Prostate gland (tissue), 2 donors: ENCODE measurements at regions not wholly inside any gene's neighbourhood (a gene's known extent, or its start where the extent isn't known, plus 50 kb on each side); places are given as distances from the start of the nearest gene placed in this dataset.

ENCODE experiments used
- DNase-seq: peaks from one replicate; pipeline ENCODE4 v3.0.0-alpha.2; 2019; ENCODE audit warnings: low spot score
- H3K27ac ChIP-seq, 2 donors: fragments of 200-600 bp; sonication (generic); 2 replicates each; pipeline ENCODE4 v1.5.1; 2017 to 2019
- H3K27me3 ChIP-seq: fragments of 200-600 bp; sonication (generic); replicated peaks from 2 replicates; pipeline ENCODE4 v1.5.1; 2019; ENCODE audit not compliant: insufficient read depth
- H3K36me3 ChIP-seq, 2 donors: fragments of 200-600 bp; sonication (generic); 1 replicate in 1 of 2; 2 replicates in 1 of 2; pipeline versions ENCODE4 v1.5.1 to v1.8.1; 2017 to 2019
- H3K4me1 ChIP-seq: fragments of 200-600 bp; sonication (generic); replicated peaks from 2 replicates; pipeline ENCODE4 v1.5.1; 2019
- H3K4me3 ChIP-seq, 2 donors: fragments of 200-600 bp; sonication (generic); 2 replicates each; pipeline ENCODE4 v1.5.1; 2017 to 2019
- H3K9me3 ChIP-seq: fragments of 200-600 bp; sonication (generic); 2 replicates; pipeline ENCODE4 v1.5.1; 2017
- POLR2A ChIP-seq: fragments of 450-650 bp; IDR thresholded peaks from one replicate; pipeline ENCODE4 v1.6.1; 2016; ENCODE audit warnings: antibody characterized with exemption, mild to moderate bottlenecking
- POLR2AphosphoS5 ChIP-seq: sonication (generic); formaldehyde crosslinking; IDR thresholded peaks from one replicate; pipeline ENCODE4 v1.6.1; 2017; ENCODE audit warnings: antibody characterized with exemption
- WGBS: methylation state at CpG from one replicate; pipeline ENCODE4 v1.1.5; 2018; 5-methylcytosine and 5-hydroxymethylcytosine counted together
- intact Hi-C: fragments of 100-400 bp; cut with DNase I; formaldehyde crosslinking; loops from one replicate; pipeline ENCODE4 v1.14.2; 2022
- small RNA-seq, 2 donors: library from RNA; depleted of rRNA; stranded (forward); fragments of <200 nt; gene quantifications; one replicate each; pipeline ENCODE3, GENCODE V24; 2016
- TF ChIP-seq, protein P1 (sequence below), 4 experiments: fragments of 200-600 bp in 2 of 4; fragments of 450-650 bp in 2 of 4; sonication (generic) in 2 of 4; IDR thresholded peaks; 1 replicate in 3 of 4; 2 replicates in 1 of 4; pipeline ENCODE4 v1.5.1; 2016 to 2019; ENCODE audit warnings: antibody characterized with exemption in 4 of 4, mild to moderate bottlenecking in 2 of 4, moderate library complexity in 2 of 4

DNA sequence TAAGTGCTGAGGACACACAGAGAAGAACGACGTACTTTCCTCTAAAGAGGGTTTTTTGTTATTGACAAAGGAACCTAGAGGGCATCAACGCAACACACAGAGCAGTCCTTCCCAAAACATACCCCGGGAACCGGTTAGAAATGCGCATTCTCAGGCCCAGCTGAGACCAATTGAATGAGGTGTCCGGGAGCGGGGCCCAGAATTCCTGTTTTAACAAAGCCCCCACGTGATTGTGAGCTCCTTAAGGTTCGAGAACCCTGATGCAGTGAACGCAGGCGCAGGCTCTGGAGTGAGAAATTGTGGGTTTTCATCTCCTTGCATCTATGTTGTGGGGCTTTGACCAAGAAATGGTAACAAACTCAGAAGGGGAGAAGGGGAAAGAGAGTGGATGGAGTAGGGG lies 51.0 kb upstream of the TBX3 start:
- Histone ChIP-seq H3K4me3 (no peak overlapping the region), H3K27me3 (no peaks in the 10 kb centered on the region), H3K36me3 (no peaks in the 10 kb centered on the region), H3K9me3 (no peaks in the 10 kb centered on the region), H3K4me1 (peaks cover 5% of the 10 kb centered on the region), H3K27ac (no peak overlapping the region)
- TF ChIP-seq POLR2AphosphoS5 (no peak), POLR2A (no peak)
- TF ChIP-seq, protein P1, sequence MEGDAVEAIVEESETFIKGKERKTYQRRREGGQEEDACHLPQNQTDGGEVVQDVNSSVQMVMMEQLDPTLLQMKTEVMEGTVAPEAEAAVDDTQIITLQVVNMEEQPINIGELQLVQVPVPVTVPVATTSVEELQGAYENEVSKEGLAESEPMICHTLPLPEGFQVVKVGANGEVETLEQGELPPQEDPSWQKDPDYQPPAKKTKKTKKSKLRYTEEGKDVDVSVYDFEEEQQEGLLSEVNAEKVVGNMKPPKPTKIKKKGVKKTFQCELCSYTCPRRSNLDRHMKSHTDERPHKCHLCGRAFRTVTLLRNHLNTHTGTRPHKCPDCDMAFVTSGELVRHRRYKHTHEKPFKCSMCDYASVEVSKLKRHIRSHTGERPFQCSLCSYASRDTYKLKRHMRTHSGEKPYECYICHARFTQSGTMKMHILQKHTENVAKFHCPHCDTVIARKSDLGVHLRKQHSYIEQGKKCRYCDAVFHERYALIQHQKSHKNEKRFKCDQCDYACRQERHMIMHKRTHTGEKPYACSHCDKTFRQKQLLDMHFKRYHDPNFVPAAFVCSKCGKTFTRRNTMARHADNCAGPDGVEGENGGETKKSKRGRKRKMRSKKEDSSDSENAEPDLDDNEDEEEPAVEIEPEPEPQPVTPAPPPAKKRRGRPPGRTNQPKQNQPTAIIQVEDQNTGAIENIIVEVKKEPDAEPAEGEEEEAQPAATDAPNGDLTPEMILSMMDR (IDR thresholded peaks at IDR 0.05): no peak
- WGBS: 88% methylated on average over 12 of the region's 12 CpGs
- intact Hi-C loops: loop anchor here (5.0 kb wide), 1 partner anchor 38 kb away; no protein-coding TSS in a partner anchor
- no peak for DNase-seq

DNA sequence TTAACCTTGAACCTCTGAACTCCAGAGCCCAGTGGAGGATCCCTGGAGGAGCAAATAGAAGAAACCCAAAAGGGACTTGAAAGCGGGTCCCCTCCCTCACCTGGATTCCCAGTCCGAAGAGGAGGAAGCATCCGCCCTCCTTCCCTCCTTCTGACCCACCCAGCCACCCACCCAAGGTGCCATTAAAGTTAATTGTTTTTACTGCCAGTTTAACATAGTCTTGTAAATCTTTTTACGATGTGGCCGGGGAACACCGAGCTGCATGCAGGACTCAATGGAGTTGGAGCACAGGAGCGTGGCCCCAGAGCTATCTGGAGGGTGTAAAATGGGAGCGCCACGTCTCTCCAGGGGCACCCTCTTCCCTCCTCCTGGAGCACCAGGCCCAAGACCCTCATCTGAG lies 49.9 kb upstream of the TBX3 start:
- Histone ChIP-seq H3K9me3 (no peaks in the 10 kb centered on the region), H3K27me3 (no peaks in the 10 kb centered on the region), H3K36me3 (no peaks in the 10 kb centered on the region), H3K4me3 (no peak overlapping the region), H3K27ac (no peak overlapping the region), H3K4me1 (peaks cover 5% of the 10 kb centered on the region)
- TF ChIP-seq, protein P1 (IDR thresholded peaks at IDR 0.05): no peak
- TF ChIP-seq POLR2AphosphoS5: peak; percentile 52
- no peak for TF ChIP-seq POLR2A
- intact Hi-C loops: no loop called here
- WGBS: 35% methylated on average over 9 of the region's 9 CpGs
- peak; percentile 37 for DNase-seq

Small RNAs in the stretch of these regions (small RNA-seq; reads per million reads assigned to genes)
- gene AC009804.1: 0 reads per million in 2 donors
- 0 reads per million in 2 donors for gene RF00275
- 0 reads per million in 2 donors for gene RF00443
- 0 reads per million in 2 donors for gene RN7SL865P
